Spleen (tissue), 11 donors: ENCODE measurements at regions not wholly inside any gene's neighbourhood (a gene's known extent, or its start where the extent isn't known, plus 50 kb on each side); places are given as distances from the start of the nearest gene placed in this dataset.

Source experiments
- DNase-seq: peaks from one replicate; pipeline ENCODE4 v3.0.0-alpha.2; 2020
- H3K27ac ChIP-seq, 8 donors: fragments of 200-600 bp; sonication (generic) in 7 of 8; 1 replicate in 4 of 8; 2 replicates in 4 of 8; pipeline versions ENCODE4 v1.5.0 to v1.8.0; 2016 to 2021; ENCODE audit warnings: inconsistent platforms in 4 of 8, mild to moderate bottlenecking in 4 of 8, moderate library complexity in 1 of 8
- H3K27me3 ChIP-seq, 7 donors: fragments of 200-600 bp; sonication (generic) in 6 of 7; replicated peaks in 1 of 7; 1 replicate in 4 of 7; 2 replicates in 3 of 7; pipeline versions ENCODE4 v1.5.0 to v1.8.0; 2016 to 2021; ENCODE audit warnings: inconsistent platforms in 3 of 7, mild to moderate bottlenecking in 1 of 7
- H3K36me3 ChIP-seq, 6 donors: fragments of 200-600 bp; sonication (generic) in 5 of 6; 1 replicate in 4 of 6; 2 replicates in 2 of 6; pipeline versions ENCODE4 v1.5.0 to v1.8.0; 2016 to 2021; ENCODE audit warnings: inconsistent platforms in 2 of 6
- H3K4me1 ChIP-seq, 6 donors: fragments of 200-600 bp; sonication (generic) in 5 of 6; 1 replicate in 3 of 6; 2 replicates in 3 of 6; pipeline versions ENCODE4 v1.5.0 to v1.8.0; 2016 to 2021; ENCODE audit warnings: inconsistent platforms in 3 of 6
- H3K4me3 ChIP-seq, 8 donors: fragments of 200-600 bp; sonication (generic) in 7 of 8; 1 replicate in 4 of 8; 2 replicates in 4 of 8; pipeline versions ENCODE4 v1.5.0 to v1.8.0; 2016 to 2021; ENCODE audit warnings: inconsistent platforms in 4 of 8, mild to moderate bottlenecking in 4 of 8, moderate library complexity in 2 of 8
- H3K9me3 ChIP-seq, 8 donors: fragments of 200-600 bp; sonication (generic) in 7 of 8; 1 replicate in 4 of 8; 2 replicates in 4 of 8; pipeline versions ENCODE4 v1.5.0 to v1.8.0; 2016 to 2021; ENCODE audit warnings: inconsistent platforms in 4 of 8
- POLR2A ChIP-seq, 3 donors: fragments of 450-650 bp; IDR thresholded peaks; one replicate each; pipeline ENCODE4 v1.5.1; 2017; ENCODE audit warnings: antibody characterized with exemption in 3 of 3, mild to moderate bottlenecking in 1 of 3
- POLR2AphosphoS5 ChIP-seq, 3 donors: sonication (generic); formaldehyde crosslinking; IDR thresholded peaks; one replicate each; pipeline ENCODE4 v1.5.1; 2017; ENCODE audit warnings: antibody characterized with exemption in 3 of 3
- WGBS, 5 donors: extraction: QIAGEN DNeasy Blood & Tissue Kit in 3 of 5; methylation state at CpG; one replicate each; pipeline versions ENCODE4 v1.1.5 to v1.1.7; 2013 to 2018; 5-methylcytosine and 5-hydroxymethylcytosine counted together
- intact Hi-C: fragments of 100-400 bp; cut with DNase I; formaldehyde crosslinking; loops from one replicate; pipeline ENCODE4 v1.15.0; 2023; ENCODE audit warnings: low total_unique reads
- TF ChIP-seq, protein P1 (sequence below), 11 experiments: fragments of 200-600 bp in 7 of 11; fragments of 450-650 bp in 4 of 11; sonication (generic) in 4 of 11; IDR thresholded peaks in 8 of 11; conservative IDR thresholded peaks in 3 of 11; 1 replicate in 7 of 11; 2 replicates in 4 of 11; pipeline versions ENCODE4 v1.4.0 to v1.8.0; 2016 to 2021; ENCODE audit warnings: antibody characterized with exemption in 11 of 11, inconsistent platforms in 4 of 11, mild to moderate bottlenecking in 1 of 11
- donor health status: healthy with polysubstance abuse.
- donor health status: DM: no; HTN: no; CAD: no; lungs with moderate emphysema.
- donor health status: DM: no; HTN: no; CAD: no.
- donor health status: Bipolar disorder and iron deficiency.
- donor health status: healthy.
- donor health status: DM: no; HTN: no; CAD: no.
- donor health status: DM: yes; HTN: yes; CAD: no.

DNA sequence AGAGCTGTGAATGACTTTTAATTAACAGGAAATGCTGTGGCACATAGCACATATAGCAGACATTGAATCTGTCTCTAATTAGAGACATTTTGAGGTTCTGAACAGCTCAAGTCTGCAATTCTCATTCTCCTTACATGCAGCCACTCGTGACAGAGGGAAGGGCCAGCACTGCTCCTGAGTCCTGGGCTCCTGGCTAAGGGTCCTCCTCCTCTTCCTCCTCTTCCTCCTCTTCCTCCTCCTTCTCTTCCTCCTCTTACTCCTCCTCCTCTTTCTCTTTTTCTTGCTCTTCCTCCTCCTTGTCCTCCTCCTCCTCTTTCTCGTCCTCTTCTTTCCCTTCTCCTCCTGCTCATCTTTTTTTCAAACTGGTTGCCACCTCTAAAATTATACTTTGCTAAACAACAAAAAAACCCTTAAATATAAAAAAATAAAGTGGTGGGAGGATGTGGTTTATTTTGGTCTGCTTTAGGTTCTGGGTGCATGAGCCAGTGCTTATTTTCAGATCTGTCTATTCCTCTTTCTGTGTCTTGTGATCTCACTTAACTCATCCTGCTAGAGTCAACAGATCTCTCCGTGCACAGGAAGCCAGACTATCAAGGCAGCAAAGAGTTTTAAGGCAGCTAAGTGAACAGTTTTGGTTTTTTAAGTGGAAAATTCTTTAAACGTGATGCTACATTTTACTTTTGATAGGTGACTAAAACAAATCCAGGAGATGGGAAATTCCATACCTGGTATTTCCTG, 159.3 kb downstream of the CD83 start:
- WGBS, 5 donors = 7 to 17% (median 10%) methylated on average over 4 of the region's 4 CpGs
- DNase-seq = no peak
- intact Hi-C loops = no loop called here

GRCh38 chr6:14277405-14277930, 159.9 kb downstream of the CD83 start:
- H3K9me3 ChIP-seq = peaks cover 0 to 16% (median 9%) of the 10 kb centered on the region in 8 donors
- H3K27me3 ChIP-seq = no peaks in the 10 kb centered on the region
- intact Hi-C loops = no loop called here
- peaks cover 15 to 58% (median 35%) of the 10 kb centered on the region in 6 donors for H3K4me1 ChIP-seq
- DNase-seq = no peak
- H3K4me3 ChIP-seq = no peak overlapping the region
- 77 to 91% (median 86%) methylated on average over 2 of the region's 2 CpGs for WGBS, 5 donors
- peak overlapping the region; percentile 58 to 93 (median 80) for H3K27ac ChIP-seq
- TF ChIP-seq POLR2A (IDR thresholded peaks at IDR 0.05) (no peak), POLR2AphosphoS5 (IDR thresholded peaks at IDR 0.05) (no peak)
- TF ChIP-seq, protein P1, sequence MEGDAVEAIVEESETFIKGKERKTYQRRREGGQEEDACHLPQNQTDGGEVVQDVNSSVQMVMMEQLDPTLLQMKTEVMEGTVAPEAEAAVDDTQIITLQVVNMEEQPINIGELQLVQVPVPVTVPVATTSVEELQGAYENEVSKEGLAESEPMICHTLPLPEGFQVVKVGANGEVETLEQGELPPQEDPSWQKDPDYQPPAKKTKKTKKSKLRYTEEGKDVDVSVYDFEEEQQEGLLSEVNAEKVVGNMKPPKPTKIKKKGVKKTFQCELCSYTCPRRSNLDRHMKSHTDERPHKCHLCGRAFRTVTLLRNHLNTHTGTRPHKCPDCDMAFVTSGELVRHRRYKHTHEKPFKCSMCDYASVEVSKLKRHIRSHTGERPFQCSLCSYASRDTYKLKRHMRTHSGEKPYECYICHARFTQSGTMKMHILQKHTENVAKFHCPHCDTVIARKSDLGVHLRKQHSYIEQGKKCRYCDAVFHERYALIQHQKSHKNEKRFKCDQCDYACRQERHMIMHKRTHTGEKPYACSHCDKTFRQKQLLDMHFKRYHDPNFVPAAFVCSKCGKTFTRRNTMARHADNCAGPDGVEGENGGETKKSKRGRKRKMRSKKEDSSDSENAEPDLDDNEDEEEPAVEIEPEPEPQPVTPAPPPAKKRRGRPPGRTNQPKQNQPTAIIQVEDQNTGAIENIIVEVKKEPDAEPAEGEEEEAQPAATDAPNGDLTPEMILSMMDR (IDR thresholded peaks at IDR 0.05 in 8 of 11, conservative IDR thresholded peaks at IDR 0.05 in 3 of 11) = no peak
- H3K36me3 ChIP-seq = no peaks in the 10 kb centered on the region

More for the DNA sequence above, 159.3 kb downstream of the CD83 start:
- Histone ChIP-seq H3K4me3 (no peak overlapping the region), H3K4me1 (peaks cover 15 to 60% (median 35%) of the 10 kb centered on the region in 6 donors), H3K27ac (peak overlapping the region; percentile 58 to 93 (median 80)), H3K27me3 (no peaks in the 10 kb centered on the region), H3K9me3 (peaks cover 0 to 19% (median 9%) of the 10 kb centered on the region in 8 donors), H3K36me3 (no peaks in the 10 kb centered on the region)
- TF ChIP-seq POLR2AphosphoS5 (IDR thresholded peaks at IDR 0.05) (no peak), POLR2A (IDR thresholded peaks at IDR 0.05) (no peak)
- TF ChIP-seq, protein P1 (IDR thresholded peaks at IDR 0.05 in 8 of 11, conservative IDR thresholded peaks at IDR 0.05 in 3 of 11) = no peak

DNA sequence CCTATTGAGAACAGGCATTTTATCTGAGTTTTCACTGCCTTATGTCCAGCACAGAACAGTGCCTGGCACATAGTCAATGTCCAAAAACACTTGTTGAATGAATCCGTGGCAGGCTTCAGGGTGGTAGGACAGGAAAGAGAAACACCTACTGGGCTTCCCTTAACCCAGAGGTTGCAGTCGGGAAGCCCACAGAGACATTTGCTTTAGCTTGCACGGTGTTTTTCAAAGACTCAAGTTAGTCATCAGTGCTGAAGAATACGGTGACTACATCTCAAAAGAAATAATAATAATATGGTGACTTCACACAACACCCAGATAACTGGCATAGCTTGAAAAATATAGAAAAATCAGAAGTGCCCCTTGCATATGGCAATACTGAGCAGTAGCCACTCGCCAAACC, 160.4 kb downstream of the CD83 start:
- intact Hi-C loops = no loop called here
- no peak for DNase-seq
- Histone ChIP-seq H3K4me1 (peaks cover 15 to 56% (median 35%) of the 10 kb centered on the region in 6 donors), H3K36me3 (no peaks in the 10 kb centered on the region), H3K4me3 (no peak overlapping the region), H3K27ac (peak overlapping the region in 7 of 8 donors; percentile 58 to 93 (median 81)), H3K27me3 (no peaks in the 10 kb centered on the region), H3K9me3 (peaks cover 0 to 12% (median 8%) of the 10 kb centered on the region in 8 donors)
- TF ChIP-seq POLR2AphosphoS5 (IDR thresholded peaks at IDR 0.05) (no peak), POLR2A (IDR thresholded peaks at IDR 0.05) (no peak)
- TF ChIP-seq, protein P1 (IDR thresholded peaks at IDR 0.05 in 8 of 11, conservative IDR thresholded peaks at IDR 0.05 in 3 of 11) = no peak
- WGBS, 5 donors = 68 to 88% (median 76%) methylated on average over 5 of the region's 5 CpGs

DNA sequence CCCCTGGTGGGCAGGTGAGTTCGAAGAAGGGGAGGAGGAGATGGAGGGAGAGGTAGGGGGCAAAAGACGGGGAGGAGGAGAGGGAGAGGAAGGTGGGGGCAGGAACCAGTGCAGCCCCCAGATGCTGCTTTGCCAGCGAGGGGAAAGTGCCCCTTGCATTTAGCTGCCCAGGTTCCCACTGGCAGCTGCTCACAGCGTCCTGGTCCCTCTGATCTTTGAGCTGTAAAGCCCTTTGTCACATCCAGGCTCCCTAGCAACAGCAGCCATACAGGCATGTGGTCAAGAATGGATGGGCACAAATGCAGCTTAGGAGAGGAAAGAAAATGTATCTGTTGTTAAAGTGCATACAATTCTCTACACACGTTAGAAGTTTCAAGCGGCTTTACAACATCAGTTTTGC, 160.9 kb downstream of the CD83 start:
- Histone ChIP-seq H3K36me3 (no peaks in the 10 kb centered on the region), H3K4me3 (no peak overlapping the region), H3K27ac (peak overlapping the region in 3 of 8 donors; percentile 81 to 93 (median 85)), H3K27me3 (no peaks in the 10 kb centered on the region), H3K4me1 (peaks cover 15 to 51% (median 35%) of the 10 kb centered on the region in 6 donors), H3K9me3 (peaks cover 0 to 12% (median 8%) of the 10 kb centered on the region in 8 donors)
- no peak for DNase-seq
- 64 to 85% (median 80%) methylated on average over 6 of the region's 6 CpGs for WGBS, 5 donors
- TF ChIP-seq POLR2AphosphoS5 (IDR thresholded peaks at IDR 0.05) = no peak
- TF ChIP-seq, protein P1 (IDR thresholded peaks at IDR 0.05 in 8 of 11, conservative IDR thresholded peaks at IDR 0.05 in 3 of 11) = no peak
- TF ChIP-seq POLR2A (IDR thresholded peaks at IDR 0.05) = no peak
- intact Hi-C loops = no loop called here
